ENCODE measurements at regions not wholly inside any gene's neighbourhood (a gene's known extent, or its start where the extent isn't known, plus 50 kb on each side); places are given as distances from the start of the nearest gene placed in this dataset.

DNA sequence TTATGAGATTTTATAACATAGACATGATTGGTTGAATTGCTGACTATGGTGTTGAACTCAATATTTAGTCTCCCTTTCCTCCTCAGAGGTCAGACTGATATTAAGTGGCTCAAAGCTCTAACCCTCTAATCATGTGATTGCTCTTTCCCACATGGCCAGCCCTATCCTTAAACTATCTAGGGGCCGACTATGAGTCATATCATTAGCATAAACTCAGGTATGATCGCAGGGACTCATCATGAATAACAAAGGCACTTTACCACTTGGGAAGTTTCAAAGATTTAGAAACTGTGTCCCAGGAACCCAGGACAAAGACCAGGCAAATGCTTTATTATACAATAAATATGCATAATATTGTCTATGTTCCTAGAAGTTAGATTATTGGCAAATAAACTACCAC, 894.6 kb upstream of the NEGR1 start:
- no peaks in the 10 kb centered on the region for H3K27me3 Mint-ChIP-seq (ENCODE audit: low read depth in 3 of 3)
- no peaks in the 10 kb centered on the region for H3K4me1 Mint-ChIP-seq
- peaks cover 0 to 20% (median 10%) of the 10 kb centered on the region in 7 donors for H3K9me3 Mint-ChIP-seq
- Histone ChIP-seq H3K9ac (ENCODE audit: insufficient read depth, low read length, poor library complexity, severe bottlenecking) (no peak overlapping the region), H3K36me3 (replicated peaks in 1 of 2; ENCODE audit: control insufficient read depth in 1 of 2, insufficient read depth in 2 of 2, low read length in 2 of 2) (no peaks in the 10 kb centered on the region), H3K79me2 (ENCODE audit: insufficient read depth, low read length) (no peaks in the 10 kb centered on the region), H3K9me3 (replicated peaks in 1 of 2; ENCODE audit: control insufficient read depth in 1 of 2, insufficient read depth in 1 of 2, low read length in 2 of 2) (peaks cover 7 to 22% of the 10 kb centered on the region in 2 donors), H3K4me1 (ENCODE audit: control insufficient read depth in 1 of 2, insufficient read depth in 2 of 2, low read length in 2 of 2) (no peaks in the 10 kb centered on the region), H3K27me3 (ENCODE audit: control insufficient read depth in 2 of 2, insufficient read depth in 2 of 2, low read length in 2 of 2) (no peaks in the 10 kb centered on the region), H3K4me3 (replicated peaks in 1 of 3; ENCODE audit: low read depth in 2 of 3, low read length in 3 of 3) (no peak overlapping the region), H3K4me2 (replicated peaks; ENCODE audit: extremely low read depth, low read length, poor library complexity, severe bottlenecking) (no peak overlapping the region), H3K27ac (ENCODE audit: low read depth in 1 of 2, low read length in 2 of 2) (no peak overlapping the region), H2AFZ (ENCODE audit: insufficient read depth, low read depth, low read length, poor library complexity, severe bottlenecking) (no peak overlapping the region), H4K20me1 (ENCODE audit: insufficient read depth, low read length) (no peaks in the 10 kb centered on the region)
- H3K36me3 Mint-ChIP-seq, result no peaks in the 10 kb centered on the region
- DNase-seq, result no peak
- 78% methylated on average over 1 of the region's 2 CpGs for whole genome bisulfite sequencing (ENCODE audit: insufficient coverage)
- intact Hi-C loops (cut with micrococcal nuclease), result no loop called here
- no peak overlapping the region for H3K27ac Mint-ChIP-seq
- no peak for TF ChIP-seq CTCF (IDR thresholded peaks at IDR 0.05)
- no peak overlapping the region for H3K4me3 Mint-ChIP-seq

GRCh38 chr1:73167009-73167657, 884.8 kb upstream of the NEGR1 start:
- Mint-ChIP-seq H3K4me1 (no peaks in the 10 kb centered on the region), H3K4me3 (no peak overlapping the region), H3K27me3 (ENCODE audit: low read depth in 3 of 3) (peaks cover 0 to 2% (median 0%) of the 10 kb centered on the region in 3 donors), H3K27ac (no peak overlapping the region), H3K9me3 (peaks cover 0 to 11% (median 0%) of the 10 kb centered on the region in 7 donors), H3K36me3 (no peaks in the 10 kb centered on the region)
- DNase-seq, result no peak
- Histone ChIP-seq H2AFZ (ENCODE audit: insufficient read depth, low read depth, low read length, poor library complexity, severe bottlenecking) (no peak overlapping the region), H3K9ac (ENCODE audit: insufficient read depth, low read length, poor library complexity, severe bottlenecking) (no peak overlapping the region), H4K20me1 (ENCODE audit: insufficient read depth, low read length) (no peaks in the 10 kb centered on the region), H3K4me3 (replicated peaks in 1 of 3; ENCODE audit: low read depth in 2 of 3, low read length in 3 of 3) (no peak overlapping the region), H3K4me1 (ENCODE audit: control insufficient read depth in 1 of 2, insufficient read depth in 2 of 2, low read length in 2 of 2) (no peaks in the 10 kb centered on the region), H3K27ac (ENCODE audit: low read depth in 1 of 2, low read length in 2 of 2) (no peak overlapping the region), H3K27me3 (ENCODE audit: control insufficient read depth in 2 of 2, insufficient read depth in 2 of 2, low read length in 2 of 2) (no peaks in the 10 kb centered on the region), H3K4me2 (replicated peaks; ENCODE audit: extremely low read depth, low read length, poor library complexity, severe bottlenecking) (no peak overlapping the region), H3K9me3 (replicated peaks in 1 of 2; ENCODE audit: control insufficient read depth in 1 of 2, insufficient read depth in 1 of 2, low read length in 2 of 2) (no peaks in the 10 kb centered on the region), H3K36me3 (replicated peaks in 1 of 2; ENCODE audit: control insufficient read depth in 1 of 2, insufficient read depth in 2 of 2, low read length in 2 of 2) (no peaks in the 10 kb centered on the region), H3K79me2 (ENCODE audit: insufficient read depth, low read length) (no peaks in the 10 kb centered on the region)
- intact Hi-C loops (cut with micrococcal nuclease), result no loop called here
- TF ChIP-seq CTCF (IDR thresholded peaks at IDR 0.05), result no peak
- 100% methylated on average over 1 of the region's 2 CpGs for WGBS (ENCODE audit: insufficient coverage)
